Lung microvascular endothelial cell (primary cell): ENCODE measurements at regions not wholly inside any gene's neighbourhood (a gene's known extent, or its start where the extent isn't known, plus 50 kb on each side); places are given as distances from the start of the nearest gene placed in this dataset.

Experiments used
- DNase-seq, 2 donors: peaks; one replicate each; pipeline versions ENCODE4 v3.0.0 to v3.0.0-alpha.2; 2010; ENCODE audit warnings: low read depth in 2 of 2

DNA sequence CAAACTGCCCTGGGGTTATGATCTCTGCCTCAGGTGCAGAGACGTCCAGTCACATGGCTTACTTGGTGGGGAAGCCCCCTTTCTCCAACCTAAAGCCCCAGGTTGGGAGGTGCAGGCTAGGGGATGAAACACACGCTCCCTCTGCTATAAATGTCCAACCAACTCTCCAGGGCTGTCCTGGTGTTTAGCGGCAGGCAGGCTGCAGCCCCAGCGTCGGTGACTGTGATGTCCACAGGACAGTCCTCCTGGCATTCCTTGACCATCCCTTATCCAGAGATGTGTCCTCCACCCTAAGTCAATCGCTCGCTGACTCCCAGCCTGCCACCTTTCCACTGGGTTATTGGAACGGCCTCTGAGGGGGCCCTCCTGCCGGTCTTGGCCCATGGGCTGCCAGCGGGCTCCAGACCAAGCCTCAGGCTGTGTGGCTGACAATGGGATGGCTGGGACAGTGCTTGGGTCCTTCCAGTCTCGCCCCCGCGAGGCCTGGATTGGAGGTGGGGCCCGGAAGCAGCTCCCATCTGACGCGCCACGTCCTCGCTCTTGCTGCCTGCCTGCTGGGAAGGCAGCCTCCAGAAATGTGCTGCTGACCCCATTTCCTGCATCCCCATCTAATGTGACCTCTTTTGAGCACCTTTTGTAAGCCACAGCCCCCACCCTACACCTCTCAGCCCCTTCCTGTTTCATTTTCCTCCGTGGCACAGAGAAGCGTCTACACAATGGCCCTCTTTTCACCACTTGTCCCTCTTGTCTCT, 60.8 kb upstream of the ADRA2C start:
- no peak for DNase-seq

DNA sequence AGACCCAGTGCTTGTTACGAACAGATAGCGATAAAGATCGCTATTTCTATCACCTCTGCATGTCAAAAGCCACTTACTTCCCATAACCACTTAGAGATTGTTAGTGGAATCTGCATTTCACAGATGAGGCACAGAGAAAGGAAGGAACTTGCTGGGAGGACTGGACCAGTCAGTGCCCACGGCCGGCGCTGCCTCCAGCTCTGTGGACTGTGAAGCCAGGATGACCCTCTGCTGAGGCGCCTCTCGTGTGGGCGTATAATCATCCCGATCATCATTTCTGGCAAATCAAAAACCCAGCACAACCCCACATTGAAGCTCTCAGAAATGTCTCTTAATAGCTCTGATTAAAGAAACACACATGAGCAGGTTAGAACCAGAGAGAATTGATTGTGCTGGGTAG, 61.5 kb upstream of the ADRA2C start:
- no peak for DNase-seq

DNA sequence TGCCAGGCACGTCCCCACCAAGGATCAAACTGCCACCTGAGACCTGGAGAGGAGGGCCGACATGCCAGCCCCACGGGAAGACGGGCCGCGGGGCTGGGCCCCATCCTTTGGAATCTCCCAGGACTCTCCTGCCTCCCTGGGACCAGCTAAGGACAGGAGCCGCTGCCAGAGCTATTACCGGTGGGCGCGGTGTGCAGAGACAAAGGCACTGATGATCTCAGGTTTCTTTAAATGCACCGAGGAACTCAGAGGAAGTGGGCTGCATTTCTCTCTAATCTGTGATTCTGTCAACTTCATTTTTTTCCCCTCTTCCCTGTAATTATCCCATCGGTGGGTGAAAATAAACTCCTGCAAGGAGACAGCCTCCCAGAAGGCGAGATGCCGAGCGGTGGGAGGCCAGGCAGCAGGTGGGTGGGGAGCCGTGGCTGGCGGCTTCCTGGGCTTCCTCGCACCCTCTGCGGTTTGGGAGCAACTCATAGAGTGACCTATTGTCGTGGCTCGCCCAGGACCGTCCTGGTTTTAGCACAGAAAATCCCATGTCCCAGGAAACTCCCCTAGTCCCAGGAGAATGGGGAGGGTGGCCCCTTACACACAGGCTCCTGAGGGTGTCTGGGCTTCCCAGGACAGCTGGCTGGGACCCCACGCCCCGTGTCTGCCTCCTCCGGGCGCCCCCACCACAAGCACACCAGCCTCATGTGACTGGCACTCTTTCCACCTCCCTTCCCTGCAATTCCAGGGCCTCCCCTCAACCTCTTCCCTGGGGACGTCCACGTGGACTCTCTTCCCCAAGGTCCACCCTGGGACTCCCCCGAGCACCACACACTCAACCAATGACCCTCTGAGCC, 62.3 kb upstream of the ADRA2C start:
- no peak for DNase-seq

DNA sequence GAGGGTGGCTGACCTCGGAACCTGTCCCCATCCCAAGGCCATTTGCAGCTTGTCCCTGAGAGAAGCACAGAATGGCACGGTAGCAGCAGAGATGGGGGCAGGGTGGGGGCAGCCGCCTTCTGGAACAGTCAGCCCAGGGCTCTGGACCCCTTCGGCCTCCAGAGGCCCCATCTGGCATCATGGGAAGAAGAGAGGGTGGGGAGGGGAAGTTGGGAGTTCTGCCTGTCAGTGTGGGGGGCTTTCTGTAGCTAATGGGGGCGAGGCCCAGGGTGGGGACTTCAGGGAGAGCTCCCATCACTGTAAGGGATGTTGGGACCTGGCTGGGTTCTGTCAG, 62.9 kb upstream of the ADRA2C start:
- no peak for DNase-seq

DNA sequence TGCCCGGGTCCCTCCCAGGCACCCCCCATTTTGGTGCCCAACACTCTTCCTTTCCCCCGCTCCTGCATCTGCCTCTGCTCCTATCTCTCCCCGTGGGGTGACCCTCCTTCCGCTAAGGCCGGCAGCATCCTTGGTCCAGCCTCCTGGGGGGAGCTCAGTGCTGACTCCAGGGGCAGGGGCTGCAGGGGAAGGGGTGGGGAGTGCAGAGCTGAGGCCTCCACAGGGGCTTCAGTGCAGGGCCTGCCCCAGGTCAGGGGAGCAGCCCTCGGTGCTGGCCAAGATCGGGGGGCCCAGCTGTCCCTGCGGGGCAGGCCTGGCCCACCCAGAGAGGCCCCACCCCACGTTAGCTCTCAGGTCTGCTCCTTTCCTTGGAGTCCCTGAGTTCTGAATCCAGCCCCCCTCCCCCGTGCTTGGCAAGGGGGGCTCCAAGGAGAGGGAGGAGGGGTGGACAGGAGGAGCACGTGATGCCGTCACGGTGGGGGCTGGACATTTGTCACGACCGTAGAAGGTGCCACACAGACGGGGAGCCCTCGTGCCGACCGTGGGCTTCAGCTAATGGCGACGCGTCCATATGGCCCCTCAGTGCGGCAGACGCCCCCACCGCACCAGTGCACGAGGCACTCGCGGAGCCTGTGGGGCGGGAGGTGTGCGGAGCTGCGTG, 63.5 kb upstream of the ADRA2C start:
- DNase-seq: no peak

DNA sequence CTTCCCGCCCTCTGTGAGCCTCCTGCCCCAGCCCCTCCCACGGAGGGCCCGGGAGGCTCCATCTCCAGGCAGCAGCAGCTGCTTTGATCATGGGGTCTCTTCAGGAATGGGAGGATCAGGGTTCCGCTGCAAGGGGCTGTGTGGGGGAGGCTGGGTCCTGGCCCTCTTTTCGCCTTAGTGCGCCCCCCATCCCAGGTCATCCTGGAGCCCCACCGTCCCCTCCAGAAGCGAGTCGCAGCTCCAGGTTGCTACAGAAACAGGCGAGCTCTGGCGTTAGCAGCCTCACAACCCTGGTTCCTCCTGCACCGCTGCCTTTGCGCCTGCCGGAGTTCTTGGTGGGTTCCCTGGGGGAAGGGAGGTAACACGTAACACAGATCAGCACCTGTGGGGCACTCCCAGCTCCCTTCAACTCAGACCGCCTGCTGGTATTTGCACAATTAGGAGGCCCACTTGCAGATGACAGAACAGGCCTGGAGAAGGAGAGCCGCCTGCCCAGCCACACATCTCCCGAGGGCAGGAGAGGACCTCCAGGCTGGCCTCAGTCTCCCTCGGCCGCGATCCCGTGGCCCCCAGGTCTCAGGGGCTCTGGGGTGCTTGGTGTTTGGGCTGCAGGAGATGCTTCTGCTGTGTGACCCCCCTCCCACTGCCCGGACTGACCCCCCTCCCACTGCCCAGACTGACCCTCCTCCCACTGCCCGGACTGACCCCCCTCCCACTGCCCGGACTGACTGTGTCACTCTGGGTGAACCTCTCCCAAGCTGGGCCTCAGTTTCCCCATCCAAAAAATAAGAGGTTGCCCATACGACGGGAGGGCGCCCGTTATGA, 64.2 kb upstream of the ADRA2C start:
- no peak for DNase-seq

DNA sequence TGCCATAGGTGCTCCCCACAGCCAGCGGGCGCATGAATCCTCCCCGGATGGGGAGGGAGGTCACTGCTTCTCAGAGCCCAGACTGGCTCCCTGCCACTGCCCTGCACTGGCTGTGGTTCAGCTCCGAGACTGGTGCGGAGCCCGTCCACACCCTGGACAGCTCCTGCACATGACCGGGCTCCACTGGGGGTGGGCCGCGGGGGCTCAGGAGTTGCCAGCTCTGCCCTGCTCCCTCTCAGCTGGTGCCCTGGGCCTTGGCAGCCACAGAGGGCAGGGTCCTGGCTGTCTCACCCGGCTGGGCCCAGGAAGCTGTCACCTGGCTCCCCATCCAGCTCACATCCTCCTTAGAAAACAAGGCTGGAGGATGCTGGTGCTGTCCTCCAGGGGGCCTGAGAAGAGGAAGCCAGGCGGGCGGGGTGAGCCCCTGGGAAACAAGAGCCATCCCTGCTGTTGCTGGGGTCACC, 64.9 kb upstream of the ADRA2C start:
- no peak for DNase-seq

DNA sequence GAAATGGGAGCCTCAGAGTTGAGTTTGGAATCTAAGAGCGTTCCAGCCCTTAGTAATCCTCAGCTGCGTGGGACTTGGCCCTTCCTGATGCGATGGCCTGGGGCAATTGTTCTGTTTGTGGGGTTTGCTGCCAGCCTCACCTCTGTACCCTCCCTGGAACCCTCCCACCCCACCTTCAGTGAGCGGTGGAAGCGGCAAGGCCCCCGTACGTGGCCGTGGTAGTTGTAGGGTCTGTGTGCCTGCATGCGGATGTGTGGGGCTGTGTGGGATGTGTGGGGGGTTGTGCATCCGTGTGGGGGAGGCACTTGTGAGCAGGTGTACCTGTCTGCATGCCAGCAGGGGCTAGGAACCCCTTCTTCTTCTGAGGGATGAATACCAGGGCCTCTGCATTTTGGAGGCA, 65.4 kb upstream of the ADRA2C start:
- DNase-seq: no peak

DNA sequence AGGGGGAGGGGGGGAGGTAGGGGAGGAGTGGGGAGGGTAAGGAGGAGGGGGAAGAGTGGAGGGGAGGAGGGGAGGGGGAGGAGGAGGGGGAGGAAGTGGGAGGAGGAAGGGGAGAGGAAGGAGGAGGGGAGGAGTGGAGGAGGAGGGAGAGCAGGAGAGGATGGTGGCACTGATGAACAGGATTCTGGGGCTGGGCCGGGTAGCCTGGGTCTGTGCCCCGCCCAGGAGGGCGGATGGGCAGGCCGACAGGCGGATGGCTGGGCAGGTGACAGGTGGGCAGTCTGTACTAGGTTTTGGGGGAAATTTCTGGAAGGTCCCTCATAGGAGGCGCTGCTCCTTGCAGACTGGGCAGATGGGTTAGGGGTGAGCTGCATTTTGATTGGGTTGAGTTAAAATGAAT, 66.0 kb upstream of the ADRA2C start:
- DNase-seq: no peak

DNA sequence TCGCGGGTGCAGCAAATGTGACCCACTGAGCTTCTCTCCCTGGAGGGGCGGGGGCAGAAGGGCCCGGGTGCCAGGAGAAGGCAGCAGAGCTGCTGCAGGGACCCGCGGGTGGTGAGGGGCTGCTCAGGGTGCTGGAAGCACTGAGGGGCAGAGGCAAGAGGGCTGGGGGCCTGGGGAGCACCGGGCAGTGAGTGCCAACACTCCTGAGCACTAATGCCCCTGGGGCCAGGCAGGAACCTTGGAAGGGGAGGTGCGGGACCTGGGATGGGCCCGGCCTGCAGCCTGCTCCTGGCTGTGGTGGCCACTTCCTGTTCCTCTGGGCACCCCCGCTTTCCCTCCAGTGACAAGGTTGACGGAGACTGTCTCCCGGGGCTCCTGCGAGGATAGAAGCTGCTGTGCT, 66.5 kb upstream of the ADRA2C start:
- DNase-seq: no peak

DNA sequence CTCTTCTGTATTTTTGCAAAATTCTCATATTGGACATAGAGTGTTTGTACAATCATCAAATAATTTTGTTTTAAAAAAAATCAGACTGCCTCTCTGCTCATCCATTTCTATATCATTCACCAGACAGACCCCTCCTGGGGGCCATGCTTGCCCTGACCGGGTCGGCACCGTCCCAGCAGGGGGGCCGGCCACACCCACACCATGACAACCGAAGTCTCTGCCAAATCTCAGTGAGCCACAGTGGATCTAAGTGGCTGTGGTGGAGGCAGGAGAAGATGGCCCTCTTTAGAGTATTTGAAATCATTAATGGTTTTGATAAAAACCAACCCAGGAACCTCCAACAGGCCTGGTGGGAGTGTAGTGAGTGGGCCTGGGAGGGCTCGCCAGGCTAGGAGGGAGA, 66.9 kb upstream of the ADRA2C start:
- no peak for DNase-seq

DNA sequence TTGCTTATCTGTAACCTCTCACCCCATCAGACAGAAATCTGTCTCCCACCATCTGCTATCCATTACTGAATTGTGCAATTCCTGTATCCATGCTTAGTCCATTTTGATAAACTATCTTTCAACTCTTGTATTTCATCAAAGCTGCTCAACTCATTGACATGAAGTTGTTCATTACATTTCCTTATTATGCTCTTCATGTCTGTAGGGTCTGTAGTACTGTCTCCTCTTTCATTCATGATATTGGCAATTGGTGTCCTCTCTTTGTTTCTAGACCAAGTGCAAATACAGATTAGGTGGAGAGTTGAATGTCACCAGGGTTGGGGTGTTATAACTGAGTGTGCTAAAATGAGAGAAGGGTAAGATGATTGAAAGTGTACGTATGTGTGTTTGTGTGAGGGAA, 69.2 kb upstream of the ADRA2C start:
- DNase-seq: no peak

DNA sequence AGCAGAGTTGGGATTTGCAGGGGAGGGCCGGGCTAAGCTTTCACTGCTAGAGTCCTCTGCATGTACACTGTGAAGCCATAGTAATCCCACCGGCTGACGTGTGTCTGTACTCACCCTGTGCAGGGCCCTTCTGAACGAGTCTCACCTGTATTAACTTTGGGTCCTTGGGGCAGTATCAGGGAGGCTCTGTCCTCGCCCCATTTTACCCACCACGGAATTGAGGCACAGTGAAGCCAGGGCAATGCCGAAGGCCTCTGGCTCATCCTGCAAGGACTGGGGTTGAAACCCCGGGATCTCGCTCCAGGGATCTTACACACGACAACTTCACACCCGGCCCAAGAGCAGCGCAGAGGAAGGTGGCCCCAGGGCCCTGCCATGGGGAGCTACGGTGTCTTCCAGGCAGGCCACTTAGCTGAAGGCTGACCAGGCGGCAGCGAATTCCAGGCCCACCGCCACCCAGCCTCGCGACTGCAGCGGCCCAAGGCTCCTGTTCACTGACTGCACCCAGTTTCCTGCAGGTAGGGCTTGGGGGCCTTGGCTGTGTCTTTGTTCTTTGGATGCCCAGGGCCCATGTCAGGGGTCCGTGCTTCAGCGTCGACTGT, 75.5 kb upstream of the ADRA2C start:
- DNase-seq: no peak

DNA sequence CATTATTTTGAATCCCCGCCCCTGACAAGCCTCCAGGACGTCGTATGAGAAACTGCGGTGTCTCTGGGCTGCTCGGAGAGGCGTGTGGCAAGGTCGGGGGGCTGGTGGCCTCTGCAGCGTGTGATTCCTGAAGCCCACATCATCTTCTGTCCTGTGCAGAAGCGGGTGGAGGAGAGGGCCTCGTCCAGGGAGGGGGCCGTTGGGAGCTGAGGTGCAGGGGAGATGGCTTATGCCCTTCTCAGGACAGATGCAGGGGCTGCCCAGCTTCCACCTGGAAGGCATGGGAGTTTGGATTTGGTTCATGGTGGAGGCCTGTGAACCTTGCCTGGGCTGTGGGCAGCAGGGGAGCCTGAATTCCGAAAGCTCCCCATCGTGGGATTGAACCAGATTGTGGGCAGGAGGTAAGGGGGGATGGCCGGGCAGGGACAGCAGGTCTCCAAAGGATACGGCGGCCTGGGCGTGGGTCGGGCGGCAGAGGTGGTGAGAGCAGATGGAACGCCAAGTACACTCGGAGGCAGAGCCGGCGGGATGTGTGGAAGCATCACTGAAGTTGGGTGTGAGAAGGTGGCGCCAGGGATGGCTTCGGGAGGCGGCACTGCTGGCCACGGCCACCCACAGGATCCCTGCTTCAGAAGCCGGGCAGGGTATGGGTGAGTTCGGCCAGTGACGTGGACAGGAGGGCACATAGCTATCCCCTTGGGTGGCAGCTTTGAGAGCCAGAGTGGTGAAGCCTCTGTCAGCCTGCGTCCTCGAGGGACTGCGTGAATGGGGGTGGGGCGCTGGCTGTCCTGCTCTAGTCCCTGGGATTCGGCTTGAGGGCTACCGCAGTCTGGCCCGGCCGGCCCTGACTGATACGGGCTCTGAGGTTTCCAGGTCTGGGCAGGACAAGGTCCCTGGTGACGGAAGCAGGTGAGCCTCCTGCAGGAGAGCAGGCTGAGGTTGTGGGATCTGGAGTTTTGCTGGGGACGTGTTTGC, 76.3 kb upstream of the ADRA2C start:
- no peak for DNase-seq

DNA sequence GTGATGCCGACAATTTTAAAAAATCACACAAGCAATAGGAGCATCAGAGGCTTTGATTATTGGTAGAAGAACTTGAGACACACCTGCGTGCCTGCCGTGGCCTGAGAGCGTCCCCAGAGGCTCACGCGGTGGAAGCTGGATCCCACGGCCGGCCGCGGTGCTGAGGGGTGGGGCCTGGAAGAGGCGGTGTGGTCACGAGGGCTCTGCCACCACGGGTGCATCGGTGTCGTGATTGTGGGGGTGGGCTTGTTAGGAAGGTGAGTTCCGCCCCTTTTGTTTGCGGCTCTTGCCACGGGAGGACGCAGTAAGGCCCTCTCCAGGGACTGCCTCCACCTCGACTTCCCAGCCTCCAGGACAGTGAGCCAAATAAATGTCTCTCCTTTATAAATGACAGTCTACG, 77.2 kb upstream of the ADRA2C start:
- no peak for DNase-seq

DNA sequence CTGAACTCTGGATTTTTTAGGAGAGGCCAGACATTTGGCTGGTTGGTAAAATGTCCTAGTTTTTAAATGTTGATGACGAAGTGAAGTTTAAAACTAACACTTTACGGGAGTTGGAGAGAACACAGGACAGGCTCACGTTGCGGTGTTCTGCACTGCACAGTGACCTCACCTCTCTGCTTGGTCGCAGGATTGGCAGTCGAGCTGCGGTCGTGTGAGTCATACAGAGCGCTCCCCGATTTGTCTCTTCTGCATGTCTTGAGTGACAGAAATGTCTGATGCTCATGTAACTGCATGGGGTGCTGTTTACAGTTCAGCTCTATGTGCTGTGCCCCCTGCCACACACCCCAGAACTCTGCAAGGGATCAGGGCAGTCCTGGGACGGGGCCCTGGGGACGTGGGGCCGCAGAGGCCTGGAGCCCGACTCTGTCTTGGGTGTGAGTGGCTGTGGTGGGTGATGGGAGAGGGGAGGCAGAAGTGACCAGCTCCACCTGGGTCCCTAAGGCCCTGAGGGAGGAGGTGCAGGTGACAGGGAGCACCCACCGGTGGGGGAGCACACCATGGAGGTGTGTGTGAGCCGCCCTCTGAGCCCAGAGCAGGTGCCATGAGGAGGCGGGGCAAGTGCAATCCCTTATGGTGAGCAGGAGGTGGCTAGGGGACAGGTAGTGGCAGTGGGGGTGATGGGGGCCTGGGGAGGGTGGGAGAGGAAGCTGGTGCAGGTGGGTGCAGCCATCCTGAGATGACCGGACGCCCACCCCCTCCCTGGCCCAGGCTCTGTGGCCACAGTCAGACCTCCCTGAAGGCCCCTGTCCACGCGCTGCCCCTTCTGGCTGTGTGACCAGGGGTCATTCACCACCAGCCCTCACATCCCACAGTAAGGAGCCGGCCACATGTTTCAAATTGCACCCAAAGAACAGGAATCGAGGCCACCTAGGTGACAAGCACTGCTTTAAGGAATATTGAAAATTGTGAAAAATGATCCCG, 77.9 kb upstream of the ADRA2C start:
- DNase-seq: no peak

DNA sequence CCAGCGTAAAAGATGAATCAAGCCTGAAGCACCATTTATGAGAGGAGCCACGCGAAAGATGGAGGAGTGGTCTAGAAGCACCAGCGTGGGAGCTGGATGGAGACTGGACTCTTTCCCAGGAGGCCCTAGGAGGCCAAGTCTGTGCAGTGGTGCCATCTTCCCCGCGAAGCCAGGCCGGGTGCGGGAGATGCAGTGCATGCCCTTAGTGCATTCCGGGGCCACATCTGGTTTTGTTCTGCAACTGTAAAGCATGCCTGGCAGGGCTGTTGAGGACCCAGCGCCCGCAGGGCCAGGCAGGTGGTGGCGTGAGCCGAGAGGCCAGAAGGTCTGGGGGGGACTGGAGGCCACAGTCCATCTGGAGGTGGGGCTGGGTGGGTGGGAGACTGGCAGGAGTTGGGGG, 78.6 kb upstream of the ADRA2C start:
- DNase-seq: no peak

DNA sequence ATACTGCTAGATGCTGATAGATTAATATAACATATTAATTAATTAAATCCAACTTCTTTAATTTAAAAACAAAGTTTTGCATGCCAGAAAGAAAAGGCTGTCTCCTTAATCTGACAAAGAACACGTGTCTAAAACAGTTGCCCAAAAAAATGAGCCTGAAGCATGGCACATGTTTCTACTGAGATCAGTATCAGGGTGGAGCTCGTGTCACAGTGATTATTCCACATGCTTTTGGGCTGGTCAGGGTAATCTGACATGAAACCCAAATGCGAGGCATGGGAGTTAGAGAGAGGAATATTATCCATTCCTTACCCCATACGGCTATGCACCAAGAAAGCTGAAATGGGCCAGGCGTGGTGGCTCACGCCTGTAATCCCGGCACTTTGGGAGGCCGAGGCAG, 79.4 kb upstream of the ADRA2C start:
- no peak for DNase-seq

DNA sequence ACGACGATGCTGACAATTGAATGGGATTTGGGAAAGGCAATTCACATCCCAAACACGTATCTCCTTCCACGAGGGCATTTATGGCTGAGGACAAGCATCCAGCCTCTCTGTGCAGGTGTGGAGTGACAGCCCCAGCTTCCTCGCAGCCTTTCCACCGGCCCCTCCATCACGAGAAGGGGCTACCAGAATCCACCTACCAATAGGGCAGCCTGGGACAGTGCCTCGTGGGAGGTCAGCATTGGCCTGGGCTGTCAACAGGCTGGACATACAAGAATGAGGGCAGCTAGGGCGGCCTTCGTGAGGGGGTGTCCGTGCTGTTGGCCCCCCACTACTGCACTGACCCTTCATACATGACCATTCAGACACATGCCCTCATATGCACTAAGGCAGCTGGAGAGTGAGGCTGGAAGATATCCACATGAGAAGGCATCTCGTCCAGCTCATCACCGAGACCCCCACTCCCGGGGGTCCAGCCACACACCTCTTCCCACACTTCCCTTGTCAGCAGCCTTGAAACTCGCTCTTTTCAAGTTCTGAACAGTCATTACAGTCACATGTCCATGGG, 81.0 kb upstream of the ADRA2C start:
- DNase-seq: no peak
